Suppressor macrophage (primary cell): ENCODE measurements at regions not wholly inside any gene's neighbourhood (a gene's known extent, or its start where the extent isn't known, plus 50 kb on each side); places are given as distances from the start of the nearest gene placed in this dataset.

Experiments used
- DNase-seq, 4 experiments: peaks; one replicate each; pipeline ENCODE4 v3.0.0-alpha.2; 2020 to 2022

GRCh38 chr14:105859717-105860614, 333.6 kb downstream of the TMEM121 start:
- DNase-seq, result no peak

- no peak for DNase-seq
These were observed 334.5 kb downstream of the TMEM121 start for GRCh38 chr14:105860615-105861580.

- no peak for DNase-seq
These were observed 335.6 kb downstream of the TMEM121 start for GRCh38 chr14:105861985-105862465.

- DNase-seq, result no peak
These were observed 336.3 kb downstream of the TMEM121 start for GRCh38 chr14:105862581-105863239.

DNA sequence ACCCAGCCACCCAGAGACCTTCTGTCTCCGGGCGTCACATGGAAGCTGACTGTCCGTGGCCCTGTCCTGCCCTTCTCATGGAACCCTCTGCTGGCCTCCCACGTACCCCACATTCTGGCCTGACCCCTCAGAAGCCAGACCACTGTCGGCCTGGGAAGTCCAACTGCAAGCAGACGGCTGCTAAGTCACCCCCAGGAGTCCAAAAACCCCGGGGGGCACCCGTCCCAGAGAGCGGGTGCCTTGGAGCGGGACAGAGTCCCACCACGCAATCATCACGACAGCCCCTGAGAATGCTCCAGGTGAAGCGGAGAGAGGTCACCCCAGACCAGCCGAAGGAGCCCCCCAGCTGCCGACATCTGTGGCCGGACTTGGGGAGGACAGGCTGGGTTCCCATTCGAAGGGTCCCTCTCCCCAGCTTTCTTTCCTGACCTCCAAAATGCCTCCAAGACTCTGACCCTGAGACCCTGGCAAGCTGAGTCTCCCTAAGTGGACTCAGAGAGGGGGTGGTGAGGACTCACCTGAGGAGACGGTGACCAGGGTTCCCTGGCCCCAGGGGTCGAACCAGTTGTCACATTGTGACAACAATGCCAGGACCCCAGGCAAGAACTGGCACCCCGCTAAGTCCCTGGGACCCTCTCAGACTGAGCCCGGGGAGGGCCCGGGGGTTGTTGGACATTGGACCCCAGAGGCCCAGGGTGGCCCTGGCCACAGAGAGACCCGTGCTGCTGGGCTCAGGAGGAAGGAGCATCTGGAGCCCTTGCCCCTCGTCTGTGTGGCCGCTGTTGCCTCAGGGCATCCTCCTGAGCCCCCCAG, 337.1 kb downstream of the TMEM121 start:
- no peak for DNase-seq

GRCh38 chr14:105864116-105864515, 337.7 kb downstream of the TMEM121 start:
- DNase-seq, result no peak

DNA sequence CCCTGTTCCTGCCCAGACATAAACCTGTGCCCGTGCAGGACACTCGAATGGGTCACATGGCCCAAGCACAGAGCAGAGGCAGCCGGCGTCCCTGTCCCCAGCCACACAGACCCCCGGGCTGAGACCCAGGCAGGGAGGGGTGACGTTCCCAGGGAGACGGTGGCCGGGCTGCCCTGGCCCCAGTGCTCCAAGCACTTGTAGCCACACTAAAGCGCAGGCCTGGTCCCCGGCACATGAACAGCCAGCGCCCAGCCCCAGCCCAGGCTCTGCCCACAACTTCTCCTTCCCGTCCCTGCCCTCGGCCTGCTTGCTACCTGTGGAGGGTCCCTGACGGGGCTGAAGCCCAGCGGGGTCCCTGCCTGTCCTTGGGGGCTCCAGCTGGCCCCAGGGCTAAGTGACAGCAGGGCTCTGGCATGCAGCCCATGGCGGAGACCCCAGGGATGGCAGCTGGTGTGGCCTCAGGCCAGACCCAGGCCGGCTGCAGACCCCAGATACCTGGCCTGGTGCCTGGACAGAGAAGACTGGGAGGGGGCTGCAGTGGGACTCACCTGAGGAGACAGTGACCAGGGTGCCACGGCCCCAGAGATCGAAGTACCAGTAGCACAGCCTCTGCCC, 338.4 kb downstream of the TMEM121 start:
- no peak for DNase-seq

GRCh38 chr14:105865266-105865903, 339.0 kb downstream of the TMEM121 start:
- no peak for DNase-seq

DNA sequence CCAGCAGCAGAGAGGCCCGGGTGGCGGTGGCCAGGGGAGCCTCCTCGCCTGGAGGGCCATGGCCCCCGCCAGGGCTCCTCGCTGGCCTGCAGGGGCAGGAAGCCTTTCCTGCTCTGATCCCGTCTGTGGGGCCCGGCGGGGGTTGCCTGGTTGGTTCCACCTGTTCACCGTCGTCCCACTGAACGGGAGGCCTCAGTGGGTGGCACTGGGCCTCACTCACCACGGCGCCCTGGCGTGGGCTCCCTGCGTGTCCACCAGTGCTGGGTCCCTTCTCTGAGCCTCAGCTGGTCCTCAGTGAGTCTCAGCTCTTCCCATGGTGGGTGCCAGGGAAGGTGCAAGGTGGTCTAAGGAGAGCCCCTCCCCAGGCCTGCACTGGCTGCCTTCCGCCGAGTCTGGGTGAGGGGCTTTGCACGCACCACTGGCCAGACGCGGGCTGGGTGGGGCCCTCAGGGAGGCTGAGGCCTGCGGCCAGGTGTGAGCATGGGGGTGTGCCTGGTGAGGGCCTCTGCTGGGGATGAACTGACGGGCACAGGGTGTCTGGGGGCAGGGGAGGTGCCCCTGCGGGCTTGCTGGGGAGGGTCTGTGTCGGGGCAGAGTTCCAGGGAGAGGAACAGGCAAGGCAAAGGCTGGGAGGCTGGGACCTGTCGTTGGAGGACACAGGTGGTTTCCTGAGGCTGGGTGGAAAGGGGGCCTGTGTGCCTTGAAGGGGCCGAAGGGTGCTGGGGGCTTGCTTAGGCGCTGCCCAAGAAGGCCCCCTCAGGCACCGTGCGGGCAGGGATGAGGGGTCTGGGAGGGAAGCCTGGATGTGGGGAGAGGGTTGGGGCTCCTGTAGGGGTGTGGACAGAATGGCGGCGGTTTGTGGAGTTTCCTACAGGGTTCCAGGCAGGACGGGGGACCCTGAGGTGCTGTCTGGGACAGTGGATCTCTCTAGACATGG, 339.8 kb downstream of the TMEM121 start:
- no peak for DNase-seq

- no peak for DNase-seq
These were observed 340.5 kb downstream of the TMEM121 start for GRCh38 chr14:105866841-105867321.

GRCh38 chr14:105867961-105868599, 341.7 kb downstream of the TMEM121 start:
- no peak for DNase-seq

DNA sequence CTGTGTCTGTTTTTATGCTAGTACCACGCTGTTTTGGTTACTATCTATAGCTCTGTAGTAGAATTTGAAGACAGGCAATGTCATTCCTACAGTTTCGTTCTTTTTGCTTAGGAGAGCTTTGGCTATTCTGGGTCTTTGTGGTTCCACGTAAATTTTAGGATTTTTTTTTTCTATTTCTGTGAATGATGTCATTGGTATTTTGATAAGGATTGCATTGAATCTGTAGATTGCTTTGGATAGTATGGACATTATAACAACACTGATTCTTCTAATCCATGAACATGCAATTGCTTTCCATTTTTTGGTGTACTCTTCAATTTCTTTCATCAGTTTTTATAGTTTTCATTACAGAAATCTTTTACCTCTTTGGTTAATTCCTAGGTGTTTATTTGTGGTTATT, 345.2 kb downstream of the TMEM121 start:
- DNase-seq, result no peak

DNA sequence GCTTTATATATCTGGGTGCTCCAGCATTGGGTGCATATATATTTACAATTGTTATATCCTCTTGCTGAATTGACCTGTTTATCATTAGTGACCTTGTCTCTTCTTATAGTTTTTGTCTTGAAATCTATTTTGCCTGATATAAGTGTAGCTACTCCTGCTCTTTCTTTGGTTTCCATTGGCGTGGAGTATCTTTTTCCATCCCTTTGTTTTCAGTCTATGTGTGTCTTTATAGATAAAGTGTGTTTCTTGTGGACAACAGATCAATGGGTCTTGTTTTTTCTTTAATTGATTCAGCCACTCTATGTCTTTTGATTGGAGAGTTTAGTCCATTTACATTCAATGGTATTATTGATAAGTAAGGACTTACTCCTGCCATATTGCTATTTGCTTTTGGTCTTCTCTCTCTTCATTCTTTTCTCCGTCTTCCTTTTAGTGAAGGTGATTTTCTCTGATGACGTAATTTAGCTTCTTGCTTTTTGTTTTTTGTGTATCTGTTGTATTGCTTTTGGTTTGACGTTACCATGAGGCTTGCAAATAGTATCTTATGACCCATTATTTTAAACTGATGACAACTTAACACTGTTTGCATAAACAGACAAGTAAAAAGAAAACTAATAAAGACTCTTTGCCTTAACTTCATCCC, 347.6 kb downstream of the TMEM121 start:
- no peak for DNase-seq

- DNase-seq, result no peak
These were observed 349.8 kb downstream of the TMEM121 start for GRCh38 chr14:105876158-105876557.

GRCh38 chr14:105876829-105877228, 350.4 kb downstream of the TMEM121 start:
- DNase-seq, result no peak

GRCh38 chr14:105877645-105878044, 351.3 kb downstream of the TMEM121 start:
- no peak for DNase-seq

DNA sequence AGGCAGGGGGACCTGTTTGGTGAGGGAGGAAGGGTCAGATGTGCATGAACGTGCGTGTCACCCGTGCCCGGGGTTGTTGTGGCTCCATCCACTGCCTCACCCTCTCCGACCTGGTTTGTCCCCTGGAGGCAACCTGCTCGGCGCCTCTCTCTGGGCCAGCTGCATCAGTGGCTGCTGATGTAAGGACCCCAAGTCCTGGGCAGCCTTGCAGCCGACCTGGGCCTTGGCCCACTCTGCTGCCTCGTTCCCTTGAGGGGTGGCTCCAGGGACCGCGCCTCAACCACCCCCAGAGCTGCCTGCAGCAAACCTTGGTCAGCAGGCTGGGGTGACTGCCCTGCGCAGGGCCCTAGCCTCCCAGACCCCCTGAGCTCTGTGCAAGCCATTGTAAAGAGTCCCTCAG, 351.7 kb downstream of the TMEM121 start:
- no peak for DNase-seq

- no peak for DNase-seq
These were observed 352.2 kb downstream of the TMEM121 start for GRCh38 chr14:105878554-105878953.
